A549 (cell line): ENCODE measurements at regions not wholly inside any gene's neighbourhood (a gene's known extent, or its start where the extent isn't known, plus 50 kb on each side); places are given as distances from the start of the nearest gene placed in this dataset.
"Not testable (repeated sequence)": the region's sequence is repeated elsewhere in the genome, so short reads cannot be mapped to it uniquely, and the experiment has no call there.

Source experiments
- CBX8 ChIP-seq: fragments of 200-600 bp; sonication (generic); IDR thresholded peaks from 2 replicates; pipeline ENCODE4 v1.6.1; 2016
- CHD2 ChIP-seq: fragments of 150-350 bp; IDR thresholded peaks from 2 replicates; pipeline ENCODE4 v1.6.1; 2014; ENCODE audit warnings: low read length; ENCODE audit not compliant: partially characterized antibody
- CHD4 ChIP-seq: fragments of 200-600 bp; sonication (generic); IDR thresholded peaks from 2 replicates; pipeline ENCODE4 v1.6.1; 2016; ENCODE audit warnings: antibody characterized with exemption, mild to moderate bottlenecking, borderline replicate concordance
- CTCF ChIP-seq: fragments of >200 bp; sonication (Bioruptor Twin); formaldehyde crosslinking; IDR thresholded peaks from 3 replicates; pipeline ENCODE4 v1.5.1; 2016
- FOSL2 ChIP-seq, 2 experiments: fragments of 450-650 bp in 1 of 2; fragments of >200 bp in 1 of 2; sonication (Bioruptor Twin) in 1 of 2; formaldehyde crosslinking; IDR thresholded peaks; 2 replicates each; pipeline versions ENCODE4 v1.5.0 to v1.6.1; 2016 to 2020; ENCODE audit warnings: mild to moderate bottlenecking in 1 of 2, moderate library complexity in 1 of 2
- HMGXB4 ChIP-seq: fragments of 250-450 bp; sonication (Bioruptor Pico); IDR thresholded peaks from 2 replicates; pipeline ENCODE4 v1.5.0; 2021; ENCODE audit warnings: mild to moderate bottlenecking, moderate library complexity, borderline replicate concordance
- JUNB ChIP-seq: fragments of >200 bp; sonication (Bioruptor Twin); formaldehyde crosslinking; IDR thresholded peaks from 2 replicates; pipeline ENCODE4 v1.6.1; 2016
- MAFK ChIP-seq: fragments of 450-650 bp; IDR thresholded peaks from 2 replicates; pipeline ENCODE4 v1.6.1; 2014; ENCODE audit not compliant: partially characterized antibody
- NFE2L2 ChIP-seq: fragments of 150-350 bp; conservative IDR thresholded peaks from 2 replicates; pipeline ENCODE4 v1.6.1; 2014; ENCODE audit warnings: low read length
- POLR2A ChIP-seq: IDR thresholded peaks from 2 replicates; pipeline ENCODE4 v1.6.1; 2012; ENCODE audit warnings: mild to moderate bottlenecking, low read length
- ZSCAN20 ChIP-seq: fragments of 250-450 bp; sonication (Bioruptor Pico); IDR thresholded peaks from 2 replicates; pipeline ENCODE4 v1.8.0; 2022; ENCODE audit warnings: mild to moderate bottlenecking, moderate library complexity

- not testable (repeated sequence) for TF ChIP-seq JUNB; CTCF; CHD2; HMGXB4 (CRISPR knock-in tag); CBX8; FOSL2 (IDR thresholded peaks at IDR 0.05); FOSL2 (CRISPR knock-in tag; IDR thresholded peaks at IDR 0.05); ZSCAN20; MAFK; POLR2A; NFE2L2; CHD4
Observed at GRCh38 chr3:168660879-168661657, 565.3 kb upstream of the GOLIM4 start.
